GM23338 (cell line): ENCODE measurements at regions not wholly inside any gene's neighbourhood (a gene's known extent, or its start where the extent isn't known, plus 50 kb on each side); places are given as distances from the start of the nearest gene placed in this dataset.

Experiments
- ATAC-seq: fragments of 200-7000 bp; cut with Tn5 transposase; 3 replicates; pipeline ENCODE4 v1.9.1; 2020
- DNase-seq: peaks from one replicate; pipeline ENCODE4 v3.0.0-alpha.2; 2015; ENCODE audit warnings: low spot score
- H2AFZ ChIP-seq: fragments of 200-600 bp; sonication (generic); 2 replicates; pipeline ENCODE4 v1.8.0; 2016; ENCODE audit warnings: antibody characterized with exemption, mild to moderate bottlenecking, moderate library complexity
- H3F3A ChIP-seq: fragments of 200-600 bp; sonication (generic); replicated peaks from 2 replicates; pipeline ENCODE4 v1.8.0; 2017; ENCODE audit warnings: antibody characterized with exemption, mixed run types, low read depth
- H3K27ac ChIP-seq: fragments of 200-600 bp; sonication (generic); 2 replicates; pipeline ENCODE4 v1.6.1; 2016; ENCODE audit warnings: low read depth
- H3K27me3 ChIP-seq: fragments of 200-600 bp; sonication (generic); 2 replicates; pipeline ENCODE4 v1.8.0; 2016; ENCODE audit warnings: mild to moderate bottlenecking, mixed run types, moderate library complexity; ENCODE audit not compliant: insufficient read depth
- H3K36me3 ChIP-seq: fragments of 200-600 bp; sonication (generic); 2 replicates; pipeline ENCODE4 v1.8.0; 2016; ENCODE audit warnings: mild to moderate bottlenecking; ENCODE audit not compliant: insufficient read depth
- H3K4me1 ChIP-seq: fragments of 200-600 bp; sonication (generic); 2 replicates; pipeline ENCODE4 v1.8.0; 2016; ENCODE audit warnings: mild to moderate bottlenecking, moderate library complexity; ENCODE audit not compliant: insufficient read depth
- H3K4me2 ChIP-seq: fragments of 200-600 bp; sonication (generic); 2 replicates; pipeline ENCODE4 v1.7.1; 2017; ENCODE audit warnings: mixed run types
- H3K4me3 ChIP-seq: fragments of 200-600 bp; sonication (generic); 2 replicates; pipeline ENCODE4 v1.6.1; 2016; ENCODE audit warnings: mixed run types
- H3K79me2 ChIP-seq: fragments of 200-600 bp; sonication (generic); replicated peaks from 2 replicates; pipeline ENCODE4 v1.8.0; 2017; ENCODE audit warnings: mild to moderate bottlenecking; ENCODE audit not compliant: insufficient read depth
- H3K9me2 ChIP-seq: fragments of 200-600 bp; sonication (generic); 2 replicates; pipeline ENCODE4 v1.8.0; 2017; ENCODE audit not compliant: insufficient read depth
- H4K20me1 ChIP-seq: fragments of 200-600 bp; sonication (generic); replicated peaks from 2 replicates; pipeline ENCODE4 v1.8.0; 2017; ENCODE audit warnings: mild to moderate bottlenecking; ENCODE audit not compliant: insufficient read depth
- H3K27ac Mint-ChIP-seq: 2 replicates; pipeline ENCODE4 v1.8.0; 2020; ENCODE audit warnings: inconsistent platforms, mild to moderate bottlenecking, moderate library complexity, mixed read lengths
- H3K27me3 Mint-ChIP-seq: 3 replicates; pipeline ENCODE4 v1.8.0; 2022; ENCODE audit warnings: low read depth, mild to moderate bottlenecking, moderate library complexity, mixed read lengths, inconsistent platforms; ENCODE audit not compliant: insufficient read depth, poor library complexity
- H3K36me3 Mint-ChIP-seq: 3 replicates; pipeline ENCODE4 v1.8.0; 2021; ENCODE audit warnings: low read depth, mild to moderate bottlenecking, inconsistent platforms, moderate library complexity, mixed read lengths
- H3K4me1 Mint-ChIP-seq: 3 replicates; pipeline ENCODE4 v1.8.0; 2020; ENCODE audit warnings: mild to moderate bottlenecking, inconsistent platforms, mixed read lengths
- H3K4me3 Mint-ChIP-seq: 3 replicates; pipeline ENCODE4 v1.8.0; 2021; ENCODE audit warnings: moderate library complexity, mild to moderate bottlenecking, inconsistent platforms, mixed read lengths
- H3K9me3 Mint-ChIP-seq: 3 replicates; pipeline ENCODE4 v1.8.0; 2020; ENCODE audit warnings: moderate library complexity, mild to moderate bottlenecking, inconsistent platforms, mixed read lengths
- CREB1 ChIP-seq: fragments of 250-450 bp; sonication (Bioruptor Pico); IDR thresholded peaks from 2 replicates; pipeline ENCODE4 v1.5.0; 2020; ENCODE audit warnings: low read depth, mild to moderate bottlenecking, moderate library complexity
- EZH2 ChIP-seq: fragments of 200-600 bp; sonication (generic); IDR thresholded peaks from one replicate; pipeline ENCODE4 v1.8.0; 2017; ENCODE audit warnings: antibody characterized with exemption, mild to moderate bottlenecking, low read depth; ENCODE audit not compliant: unreplicated experiment
- EZH2phosphoT487 ChIP-seq: fragments of 200-600 bp; sonication (generic); IDR thresholded peaks from one replicate; pipeline ENCODE4 v1.8.1; 2018; ENCODE audit warnings: antibody characterized with exemption; ENCODE audit not compliant: unreplicated experiment
- NANOG ChIP-seq: IDR thresholded peaks from 2 replicates; pipeline ENCODE4 v1.6.1; 2016; ENCODE audit warnings: antibody characterized with exemption, borderline replicate concordance
- POLR2AphosphoS5 ChIP-seq: IDR thresholded peaks from 2 replicates; pipeline ENCODE4 v1.6.1; 2016; ENCODE audit warnings: antibody characterized with exemption, low read depth
- ZNF114 ChIP-seq: fragments of 250-450 bp; sonication (Bioruptor Pico); IDR thresholded peaks from 2 replicates; pipeline ENCODE4 v1.5.0; 2020; ENCODE audit warnings: mild to moderate bottlenecking, moderate library complexity
- ZNF331 ChIP-seq: fragments of 250-450 bp; sonication (Bioruptor Pico); IDR thresholded peaks from 2 replicates; pipeline ENCODE4 v1.5.0; 2020; ENCODE audit warnings: low read depth, mild to moderate bottlenecking, moderate library complexity
- ZNF462 ChIP-seq: fragments of 250-450 bp; sonication (Bioruptor Pico); IDR thresholded peaks from 2 replicates; pipeline ENCODE4 v1.5.0; 2020; ENCODE audit warnings: mild to moderate bottlenecking, moderate library complexity
- TF ChIP-seq, protein P1 (sequence below): IDR thresholded peaks from 2 replicates; pipeline ENCODE4 v1.6.1; 2016; ENCODE audit warnings: antibody characterized with exemption
- TF ChIP-seq, protein P2 (sequence below), 2 experiments: fragments of 200-600 bp in 1 of 2; sonication (generic) in 1 of 2; conservative IDR thresholded peaks; 2 replicates each; pipeline versions ENCODE4 v1.5.1 to v1.6.1; 2016 to 2017; ENCODE audit warnings: antibody characterized with exemption in 2 of 2, low read depth in 2 of 2, mild to moderate bottlenecking in 2 of 2, moderate library complexity in 1 of 2

DNA sequence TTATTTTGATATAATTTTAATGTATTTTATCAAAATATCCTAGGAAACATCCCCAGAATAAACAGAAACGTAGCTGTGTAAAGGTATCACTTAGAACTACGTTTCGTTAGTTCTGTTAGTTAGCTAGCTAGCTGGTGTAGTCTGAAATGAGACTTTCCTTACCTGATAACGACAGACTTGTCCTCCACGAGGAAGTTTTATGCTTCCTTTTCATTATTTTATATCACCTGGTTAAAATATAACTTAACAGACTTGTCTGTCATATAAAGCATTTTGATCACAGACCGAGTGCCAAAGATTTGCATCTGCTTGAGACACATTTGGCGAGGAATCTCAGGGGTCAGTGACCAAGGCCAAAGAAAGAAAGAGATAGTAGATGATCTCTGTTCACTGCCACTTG is 829.5 kb downstream of the VGLL3 start (continued):
- TF ChIP-seq ZNF462 (CRISPR knock-in tag) (no peak), EZH2phosphoT487 (no peak)

- Mint-ChIP-seq H3K9me3 (no peaks in the 10 kb centered on the region; the same call in 2 of the 3 replicates), H3K27ac (no peak overlapping the region), H3K4me1 (no peaks in the 10 kb centered on the region), H3K27me3 (no peaks in the 10 kb centered on the region), H3K36me3 (no peaks in the 10 kb centered on the region), H3K4me3 (no peak overlapping the region)
- no peak overlapping the region for H3K27ac ChIP-seq
- no peaks in the 10 kb centered on the region for H3K4me1 ChIP-seq
- no peaks in the 10 kb centered on the region for H3K9me2 ChIP-seq
- no peaks in the 10 kb centered on the region for H4K20me1 ChIP-seq
- no peak for ATAC-seq
- H3K4me2 ChIP-seq: no peak overlapping the region
- no peaks in the 10 kb centered on the region for H3F3A ChIP-seq
- no peaks in the 10 kb centered on the region for H3K27me3 ChIP-seq
- no peak overlapping the region for H3K4me3 ChIP-seq
- H3K36me3 ChIP-seq: no peaks in the 10 kb centered on the region
- H3K79me2 ChIP-seq: no peaks in the 10 kb centered on the region
- no peak overlapping the region for H2AFZ ChIP-seq
- no peak for DNase-seq
- TF ChIP-seq NANOG (no peak), ZNF331 (CRISPR knock-in tag) (no peak), POLR2AphosphoS5 (no peak), ZNF114 (CRISPR knock-in tag) (no peak), CREB1 (CRISPR knock-in tag) (no peak), EZH2phosphoT487 (no peak), EZH2 (no peak)
- TF ChIP-seq, protein P1, sequence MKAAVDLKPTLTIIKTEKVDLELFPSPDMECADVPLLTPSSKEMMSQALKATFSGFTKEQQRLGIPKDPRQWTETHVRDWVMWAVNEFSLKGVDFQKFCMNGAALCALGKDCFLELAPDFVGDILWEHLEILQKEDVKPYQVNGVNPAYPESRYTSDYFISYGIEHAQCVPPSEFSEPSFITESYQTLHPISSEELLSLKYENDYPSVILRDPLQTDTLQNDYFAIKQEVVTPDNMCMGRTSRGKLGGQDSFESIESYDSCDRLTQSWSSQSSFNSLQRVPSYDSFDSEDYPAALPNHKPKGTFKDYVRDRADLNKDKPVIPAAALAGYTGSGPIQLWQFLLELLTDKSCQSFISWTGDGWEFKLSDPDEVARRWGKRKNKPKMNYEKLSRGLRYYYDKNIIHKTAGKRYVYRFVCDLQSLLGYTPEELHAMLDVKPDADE: no peak
- TF ChIP-seq, protein P2, sequence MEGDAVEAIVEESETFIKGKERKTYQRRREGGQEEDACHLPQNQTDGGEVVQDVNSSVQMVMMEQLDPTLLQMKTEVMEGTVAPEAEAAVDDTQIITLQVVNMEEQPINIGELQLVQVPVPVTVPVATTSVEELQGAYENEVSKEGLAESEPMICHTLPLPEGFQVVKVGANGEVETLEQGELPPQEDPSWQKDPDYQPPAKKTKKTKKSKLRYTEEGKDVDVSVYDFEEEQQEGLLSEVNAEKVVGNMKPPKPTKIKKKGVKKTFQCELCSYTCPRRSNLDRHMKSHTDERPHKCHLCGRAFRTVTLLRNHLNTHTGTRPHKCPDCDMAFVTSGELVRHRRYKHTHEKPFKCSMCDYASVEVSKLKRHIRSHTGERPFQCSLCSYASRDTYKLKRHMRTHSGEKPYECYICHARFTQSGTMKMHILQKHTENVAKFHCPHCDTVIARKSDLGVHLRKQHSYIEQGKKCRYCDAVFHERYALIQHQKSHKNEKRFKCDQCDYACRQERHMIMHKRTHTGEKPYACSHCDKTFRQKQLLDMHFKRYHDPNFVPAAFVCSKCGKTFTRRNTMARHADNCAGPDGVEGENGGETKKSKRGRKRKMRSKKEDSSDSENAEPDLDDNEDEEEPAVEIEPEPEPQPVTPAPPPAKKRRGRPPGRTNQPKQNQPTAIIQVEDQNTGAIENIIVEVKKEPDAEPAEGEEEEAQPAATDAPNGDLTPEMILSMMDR (conservative IDR thresholded peaks at IDR 0.05; ENCODE audit: low read depth in 2 of 2): no peak
Measured at GRCh38 chr3:86152620-86153019, 838.3 kb downstream of the VGLL3 start.
